ENCODE measurements at regions not wholly inside any gene's neighbourhood (a gene's known extent, or its start where the extent isn't known, plus 50 kb on each side); places are given as distances from the start of the nearest gene placed in this dataset.

DNA sequence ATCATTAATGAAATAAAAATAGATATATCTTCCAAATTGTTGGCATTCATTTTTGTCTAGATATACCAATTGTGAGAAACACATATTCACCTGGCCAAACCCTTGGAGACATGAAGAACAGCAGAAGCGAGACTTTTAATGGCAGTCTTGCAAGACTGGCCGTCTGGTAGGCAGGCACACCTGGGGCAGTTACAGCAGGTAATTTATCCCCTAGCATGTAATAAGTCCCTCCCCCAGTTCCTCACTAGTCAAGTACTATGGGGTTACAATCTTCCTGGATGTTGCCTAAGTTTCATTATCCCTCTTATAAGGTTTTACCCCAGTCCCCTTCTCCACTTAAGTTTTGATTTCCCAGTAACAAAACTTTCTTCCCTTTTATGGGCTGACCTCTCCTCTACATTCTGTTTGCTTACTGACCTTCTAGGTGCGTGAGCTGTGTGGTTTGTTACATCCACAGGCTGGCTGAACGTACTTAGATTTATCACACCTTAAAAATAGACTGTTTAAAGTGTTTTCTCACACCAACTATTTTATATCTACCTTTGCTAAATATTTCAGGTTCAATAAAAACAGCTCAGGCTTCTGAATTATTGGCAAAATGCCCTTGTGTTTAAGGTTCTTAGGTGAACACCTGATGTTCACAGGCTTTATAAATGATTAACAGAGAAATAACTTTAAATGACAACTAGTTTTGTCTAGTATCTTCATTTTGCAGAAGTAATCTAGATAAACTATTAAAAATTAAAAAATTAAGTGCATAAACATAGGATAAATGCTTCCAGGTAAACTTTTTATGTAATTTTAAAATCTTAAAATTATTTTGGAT lies 365.0 kb upstream of the TFPI start:
- 54 to 56% methylated on average over 4 of the region's 4 CpGs for WGBS, 2 donors (ENCODE audit: low coverage in 1 of 2)
- no peak for DNase-seq
- in situ Hi-C loops (cut with MboI; ENCODE audit: low pct_ligation_motif_present in 1 of 4, low pct_unique_long_range_greater_than_20kb in 1 of 4, low sequenced_read_pairs in 3 of 4) (no loop called here), intact Hi-C loops (cut with DNase I; ENCODE audit: low total_unique reads) (no loop called here)
- Histone ChIP-seq H3K9me3 (no peaks in the 10 kb centered on the region), H3K27ac (no peak overlapping the region), H3K4me1 (peaks cover 0 to 13% (median 0%) of the 10 kb centered on the region in 4 donors), H3K4me3 (no peak overlapping the region), H3K36me3 (no peaks in the 10 kb centered on the region), H3K27me3 (no peaks in the 10 kb centered on the region)
- no peak for TF ChIP-seq POLR2A (IDR thresholded peaks at IDR 0.05)
- TF ChIP-seq, protein P1, sequence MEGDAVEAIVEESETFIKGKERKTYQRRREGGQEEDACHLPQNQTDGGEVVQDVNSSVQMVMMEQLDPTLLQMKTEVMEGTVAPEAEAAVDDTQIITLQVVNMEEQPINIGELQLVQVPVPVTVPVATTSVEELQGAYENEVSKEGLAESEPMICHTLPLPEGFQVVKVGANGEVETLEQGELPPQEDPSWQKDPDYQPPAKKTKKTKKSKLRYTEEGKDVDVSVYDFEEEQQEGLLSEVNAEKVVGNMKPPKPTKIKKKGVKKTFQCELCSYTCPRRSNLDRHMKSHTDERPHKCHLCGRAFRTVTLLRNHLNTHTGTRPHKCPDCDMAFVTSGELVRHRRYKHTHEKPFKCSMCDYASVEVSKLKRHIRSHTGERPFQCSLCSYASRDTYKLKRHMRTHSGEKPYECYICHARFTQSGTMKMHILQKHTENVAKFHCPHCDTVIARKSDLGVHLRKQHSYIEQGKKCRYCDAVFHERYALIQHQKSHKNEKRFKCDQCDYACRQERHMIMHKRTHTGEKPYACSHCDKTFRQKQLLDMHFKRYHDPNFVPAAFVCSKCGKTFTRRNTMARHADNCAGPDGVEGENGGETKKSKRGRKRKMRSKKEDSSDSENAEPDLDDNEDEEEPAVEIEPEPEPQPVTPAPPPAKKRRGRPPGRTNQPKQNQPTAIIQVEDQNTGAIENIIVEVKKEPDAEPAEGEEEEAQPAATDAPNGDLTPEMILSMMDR (IDR thresholded peaks at IDR 0.05), result no peak
- no peak for TF ChIP-seq POLR2AphosphoS5 (IDR thresholded peaks at IDR 0.05)
- TF ChIP-seq EP300 (IDR thresholded peaks at IDR 0.05; ENCODE audit: low read depth), result no peak

DNA sequence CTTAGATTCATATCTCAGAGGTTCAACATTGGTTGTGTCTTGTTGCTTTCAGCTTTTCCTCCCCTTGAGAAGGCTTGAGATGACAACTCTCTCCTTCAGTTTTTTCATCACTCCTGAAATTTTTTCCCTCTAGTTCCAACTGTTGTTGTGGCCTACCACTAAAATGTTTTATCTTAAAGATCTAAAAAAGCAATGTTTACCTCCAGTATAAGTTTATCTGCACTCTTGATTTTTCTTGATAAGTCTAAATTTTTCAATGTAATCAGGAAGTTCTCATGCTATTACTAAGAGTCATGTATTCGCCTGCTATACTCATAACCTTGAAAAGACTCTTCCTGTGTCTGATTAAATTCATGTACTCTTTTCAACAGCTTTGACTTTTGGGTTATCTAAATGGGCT lies 366.3 kb upstream of the TFPI start:
- Histone ChIP-seq H3K27ac (no peak overlapping the region), H3K4me1 (peaks cover 0 to 13% (median 0%) of the 10 kb centered on the region in 4 donors), H3K4me3 (no peak overlapping the region), H3K27me3 (no peaks in the 10 kb centered on the region), H3K36me3 (no peaks in the 10 kb centered on the region), H3K9me3 (no peaks in the 10 kb centered on the region)
- intact Hi-C loops (cut with DNase I; ENCODE audit: low total_unique reads), result no loop called here
- in situ Hi-C loops (cut with MboI; ENCODE audit: low pct_ligation_motif_present in 1 of 4, low pct_unique_long_range_greater_than_20kb in 1 of 4, low sequenced_read_pairs in 3 of 4), result no loop called here
- TF ChIP-seq, protein P1 (IDR thresholded peaks at IDR 0.05), result no peak
- TF ChIP-seq POLR2A (IDR thresholded peaks at IDR 0.05) (no peak), EP300 (IDR thresholded peaks at IDR 0.05; ENCODE audit: low read depth) (no peak), POLR2AphosphoS5 (IDR thresholded peaks at IDR 0.05) (no peak)
- 74 to 92% methylated on average over 1 of the region's 1 CpG for WGBS, 2 donors (ENCODE audit: low coverage in 1 of 2)
- no peak for DNase-seq

DNA sequence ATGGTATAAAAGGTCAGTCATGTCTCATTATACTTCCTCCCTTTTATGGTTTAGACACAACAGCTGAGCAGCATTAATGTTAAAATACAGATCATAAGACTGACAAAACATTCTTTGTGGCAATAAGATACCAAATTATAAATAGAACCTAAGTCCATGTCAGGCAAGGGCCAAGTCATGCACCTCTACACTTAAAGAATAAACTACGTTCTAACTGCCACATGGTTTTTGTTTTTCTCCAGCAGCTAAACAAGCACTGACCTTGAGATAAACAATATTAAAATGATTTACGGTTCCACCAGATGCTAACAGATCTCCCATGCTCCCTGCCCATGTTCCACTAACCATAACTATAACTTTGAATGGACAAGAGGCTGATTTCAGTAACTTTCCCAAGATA lies 368.6 kb upstream of the TFPI start:
- no peak for DNase-seq
- Histone ChIP-seq H3K36me3 (no peaks in the 10 kb centered on the region), H3K9me3 (no peaks in the 10 kb centered on the region), H3K4me1 (peaks cover 0 to 9% (median 0%) of the 10 kb centered on the region in 4 donors), H3K27ac (no peak overlapping the region), H3K4me3 (no peak overlapping the region), H3K27me3 (no peaks in the 10 kb centered on the region)
- intact Hi-C loops (cut with DNase I; ENCODE audit: low total_unique reads), result no loop called here
- TF ChIP-seq EP300 (IDR thresholded peaks at IDR 0.05; ENCODE audit: low read depth), result no peak
- in situ Hi-C loops (cut with MboI; ENCODE audit: low pct_ligation_motif_present in 1 of 4, low pct_unique_long_range_greater_than_20kb in 1 of 4, low sequenced_read_pairs in 3 of 4), result no loop called here
- 59 to 79% methylated on average over 2 of the region's 2 CpGs for WGBS, 2 donors (ENCODE audit: low coverage in 1 of 2)

DNA sequence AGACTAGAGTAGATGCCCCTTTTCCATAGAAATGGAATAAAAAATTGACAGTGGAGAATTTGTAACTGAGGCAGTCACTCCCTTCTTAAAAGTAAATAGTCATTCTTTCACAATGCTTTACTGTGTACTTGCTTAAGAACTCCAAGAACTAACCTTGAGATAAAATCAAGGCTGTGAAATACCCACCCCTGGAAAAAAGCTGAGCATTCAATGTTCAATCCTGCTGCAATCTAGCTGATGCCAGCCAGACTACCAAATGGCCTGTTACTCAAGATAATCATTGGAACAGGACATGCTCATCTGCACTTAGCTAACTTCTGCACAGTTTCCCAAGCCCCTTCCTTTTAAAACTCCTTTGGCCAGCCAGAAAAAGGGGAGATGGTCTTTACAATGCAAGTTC lies 367.4 kb upstream of the GULP1 start:
- no peak for DNase-seq
- in situ Hi-C loops (cut with MboI; ENCODE audit: low pct_ligation_motif_present in 1 of 4, low pct_unique_long_range_greater_than_20kb in 1 of 4, low sequenced_read_pairs in 3 of 4), result no loop called here
- intact Hi-C loops (cut with DNase I; ENCODE audit: low total_unique reads), result no loop called here

More for the DNA sequence above, 367.4 kb upstream of the GULP1 start:
- Histone ChIP-seq H3K4me1 (peaks cover 0 to 4% (median 0%) of the 10 kb centered on the region in 4 donors), H3K27ac (no peak overlapping the region), H3K36me3 (no peaks in the 10 kb centered on the region), H3K9me3 (no peaks in the 10 kb centered on the region), H3K4me3 (no peak overlapping the region), H3K27me3 (no peaks in the 10 kb centered on the region)
- TF ChIP-seq EP300 (IDR thresholded peaks at IDR 0.05; ENCODE audit: low read depth) (no peak), POLR2A (IDR thresholded peaks at IDR 0.05) (no peak), POLR2AphosphoS5 (IDR thresholded peaks at IDR 0.05) (no peak)
- TF ChIP-seq, protein P1 (IDR thresholded peaks at IDR 0.05), result no peak
